ENCODE measurements at regions not wholly inside any gene's neighbourhood (a gene's known extent, or its start where the extent isn't known, plus 50 kb on each side); places are given as distances from the start of the nearest gene placed in this dataset.

- ATAC-seq = no peak
These were observed 252.2 kb upstream of the MTNR1B start for GRCh38 chr11:92717240-92717639.

- ATAC-seq = no peak
These were observed 249.1 kb upstream of the MTNR1B start for GRCh38 chr11:92720385-92720784.

- no peak for ATAC-seq
These were observed 244.1 kb upstream of the MTNR1B start for GRCh38 chr11:92725352-92725751.

GRCh38 chr11:92727123-92727522 is 242.3 kb upstream of the MTNR1B start:
- ATAC-seq = no peak

DNA sequence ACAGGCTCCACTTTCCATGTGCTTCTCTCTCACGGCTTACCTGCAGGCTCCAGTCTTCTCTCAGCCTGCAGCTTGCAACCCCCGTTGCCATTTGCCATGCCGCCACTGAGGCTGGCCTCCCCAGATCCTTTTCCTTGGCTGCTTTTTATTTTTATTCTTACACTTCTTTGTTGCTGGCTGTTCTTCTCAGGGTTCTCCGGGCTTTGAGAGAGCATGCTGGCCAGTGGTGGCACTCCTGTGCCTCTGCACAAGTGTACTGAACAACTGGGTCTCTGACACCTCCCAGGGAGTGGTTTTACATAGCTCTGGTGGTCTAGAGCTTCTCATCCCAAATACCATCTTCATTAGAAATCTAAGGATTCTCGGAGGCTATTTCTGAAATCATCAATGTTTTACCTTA is 241.7 kb upstream of the MTNR1B start:
- no peak for ATAC-seq

DNA sequence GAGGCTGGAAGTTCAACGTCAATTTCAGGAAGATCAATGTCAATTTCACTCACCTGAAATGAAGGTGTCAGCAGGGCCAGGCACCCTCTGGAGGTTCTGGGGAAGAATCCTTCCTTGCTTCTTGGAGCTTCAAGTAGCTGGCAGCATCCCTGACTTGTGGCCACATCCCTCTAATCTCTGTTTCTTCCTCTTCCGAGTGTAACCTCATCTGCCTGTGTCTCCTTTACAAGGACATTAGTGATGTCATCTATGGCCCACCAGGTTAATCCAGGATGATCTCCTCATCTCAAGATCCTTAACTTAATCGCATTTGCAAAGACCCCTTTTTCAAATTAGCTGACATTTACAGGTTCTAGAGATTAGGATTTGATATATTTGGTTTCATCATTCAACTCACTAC is 240.8 kb upstream of the MTNR1B start:
- ATAC-seq = no peak

GRCh38 chr11:92735039-92735438 is 234.4 kb upstream of the MTNR1B start:
- ATAC-seq = no peak

- no peak for ATAC-seq
These were observed 231.2 kb upstream of the MTNR1B start for GRCh38 chr11:92738276-92738675.

DNA sequence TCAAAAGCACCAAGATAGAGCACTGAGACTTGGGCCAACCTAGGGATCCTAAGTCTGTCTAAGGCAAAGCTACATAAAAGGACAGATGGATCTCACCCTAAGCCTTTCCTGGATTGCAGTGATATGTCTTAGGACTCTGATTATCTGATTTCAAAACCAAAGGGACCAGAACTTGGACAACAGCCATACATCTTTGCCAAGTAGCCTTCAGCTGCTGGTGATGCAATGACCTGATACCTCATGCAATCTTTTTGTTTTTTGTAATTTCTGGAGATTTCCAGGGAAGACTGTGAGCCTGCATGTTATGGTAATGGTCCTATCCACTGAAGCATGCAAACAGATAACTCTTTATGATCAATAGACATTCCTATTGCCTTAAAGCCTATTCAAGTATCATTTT is 230.4 kb upstream of the MTNR1B start:
- no peak for ATAC-seq

GRCh38 chr11:92739491-92739890 is 230.0 kb upstream of the MTNR1B start:
- no peak for ATAC-seq

- ATAC-seq = no peak
These were observed 229.2 kb upstream of the MTNR1B start for GRCh38 chr11:92740276-92740675.

DNA sequence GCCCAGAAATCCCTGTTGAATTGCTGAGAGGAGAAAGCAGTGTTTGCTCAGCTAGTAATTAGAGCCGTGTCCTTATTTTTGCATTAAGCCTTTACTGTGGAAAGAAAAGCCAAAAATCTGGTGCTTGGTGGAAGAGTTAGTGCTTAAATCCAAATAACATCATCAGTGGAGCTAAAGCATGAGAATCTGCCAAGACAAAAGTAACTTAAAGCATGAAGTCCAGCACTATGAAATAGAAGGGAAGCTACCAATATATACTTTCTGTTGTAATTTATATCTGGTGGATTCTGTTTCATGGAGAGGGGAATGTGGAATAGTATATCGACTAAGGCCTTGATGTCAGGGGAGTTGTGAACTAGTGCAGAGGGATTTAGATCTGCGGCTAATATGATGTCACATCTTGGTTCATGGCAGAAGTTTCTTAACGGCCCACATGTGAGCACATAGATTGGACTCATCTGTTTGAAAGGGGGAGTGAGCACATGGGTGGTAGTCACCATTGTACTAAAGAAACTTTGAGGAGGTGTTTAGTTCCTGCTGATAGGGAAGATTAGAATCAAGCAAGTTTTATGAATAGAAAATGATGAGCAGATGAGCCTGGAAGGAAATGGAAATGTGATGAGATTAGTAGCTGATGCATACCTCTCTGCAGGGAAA is 224.4 kb upstream of the MTNR1B start:
- no peak for ATAC-seq

- ATAC-seq = no peak
These were observed 218.7 kb upstream of the MTNR1B start for GRCh38 chr11:92750794-92751193.

DNA sequence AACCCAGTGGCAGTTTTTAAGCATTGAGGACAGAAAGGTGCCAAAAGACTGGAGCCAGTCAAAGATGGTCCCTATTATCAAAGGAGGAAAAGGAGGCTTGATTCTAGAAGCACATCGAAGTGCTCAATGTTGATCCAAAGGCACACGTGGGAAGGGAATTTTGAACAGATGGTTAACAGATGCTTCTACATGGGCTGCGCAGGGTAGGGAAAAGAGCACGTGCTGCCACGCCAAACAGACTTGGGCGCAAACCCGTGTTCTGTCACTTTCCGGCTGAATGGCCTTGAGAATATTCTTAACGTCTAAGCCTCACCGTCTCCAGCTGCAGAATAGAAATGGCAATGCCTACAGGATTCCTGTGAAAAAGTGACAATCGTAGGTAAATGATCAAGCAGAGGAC is 217.9 kb upstream of the MTNR1B start:
- no peak for ATAC-seq

DNA sequence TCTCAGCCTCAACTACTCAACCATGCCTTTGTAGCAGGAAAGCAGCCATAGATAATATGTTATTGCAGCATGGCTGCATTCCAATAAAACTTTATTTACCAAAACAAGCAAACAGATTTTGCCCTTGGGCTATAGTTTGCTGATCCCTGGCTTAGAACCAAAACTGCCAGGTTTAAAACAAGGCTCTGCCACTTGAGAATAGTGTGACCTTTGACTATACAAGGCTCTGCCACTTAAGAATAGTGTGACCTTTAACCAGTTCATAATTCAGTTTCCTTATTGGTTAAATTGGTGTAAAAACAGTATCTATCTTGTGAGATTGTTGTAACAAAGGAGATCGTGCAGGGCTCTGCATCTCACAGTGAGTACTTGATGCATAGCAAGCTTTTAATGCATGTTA is 217.3 kb upstream of the MTNR1B start:
- no peak for ATAC-seq

- no peak for ATAC-seq
These were observed 216.3 kb upstream of the MTNR1B start for GRCh38 chr11:92753161-92753560.

- ATAC-seq = no peak
These were observed 211.1 kb upstream of the MTNR1B start for GRCh38 chr11:92758241-92758780.

DNA sequence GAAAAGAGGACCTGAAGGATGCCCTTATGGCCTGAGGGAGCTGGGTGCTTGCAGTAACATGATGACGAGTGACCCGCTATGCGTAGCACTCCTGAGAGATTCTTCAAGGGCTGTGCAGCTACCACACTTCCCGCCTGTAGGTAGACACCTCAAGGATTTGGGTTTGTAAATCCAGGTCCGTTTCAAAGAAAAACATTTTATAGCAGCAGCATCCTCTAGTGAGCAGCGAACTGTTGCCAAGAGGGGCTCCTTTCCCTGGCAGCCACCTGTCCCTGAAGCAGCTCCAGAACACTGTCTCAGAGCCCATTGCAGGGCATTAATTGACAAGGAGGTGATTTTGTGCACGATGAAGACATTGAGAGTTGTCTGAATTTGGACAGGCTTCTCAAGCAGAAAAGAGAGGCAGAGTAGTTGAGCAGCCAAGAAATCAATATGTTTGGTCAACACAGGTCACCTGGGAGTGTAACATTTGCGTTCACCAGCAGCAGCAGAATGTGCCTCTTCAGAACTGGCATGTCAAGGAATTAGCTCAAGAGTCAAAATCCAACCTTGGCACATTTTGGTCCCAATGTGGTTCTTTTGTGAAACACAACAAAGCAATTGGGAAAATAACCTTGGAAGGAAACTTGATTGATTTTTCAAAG is 209.8 kb upstream of the MTNR1B start:
- no peak for ATAC-seq

DNA sequence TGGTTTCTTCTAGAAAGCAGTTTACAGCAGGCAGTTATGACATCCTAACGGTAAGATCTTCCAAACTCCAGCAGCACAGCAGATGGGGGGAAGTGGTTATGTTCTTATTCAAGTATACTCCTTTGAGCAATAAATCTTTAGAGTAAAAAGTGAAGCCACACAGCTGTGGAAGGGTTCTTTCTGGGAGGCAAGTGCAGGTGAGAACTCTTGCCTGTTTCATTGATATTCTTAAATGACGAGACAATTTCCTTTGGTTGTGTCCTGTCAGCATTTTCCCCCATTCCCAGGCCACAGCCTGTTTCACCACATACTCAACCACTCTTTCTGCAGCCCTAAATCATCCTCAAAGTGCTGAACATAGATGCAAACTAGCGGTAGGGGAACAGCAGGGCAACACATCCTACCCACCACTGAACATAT is 207.3 kb upstream of the MTNR1B start:
- ATAC-seq = no peak

GRCh38 chr11:92763336-92763735 is 206.1 kb upstream of the MTNR1B start:
- no peak for ATAC-seq

- ATAC-seq = no peak
These were observed 205.3 kb upstream of the MTNR1B start for GRCh38 chr11:92764128-92764527.

- no peak for ATAC-seq
These were observed 204.2 kb upstream of the MTNR1B start for GRCh38 chr11:92765082-92765840.

- no peak for ATAC-seq
These were observed 203.5 kb upstream of the MTNR1B start for GRCh38 chr11:92765965-92766371.

DNA sequence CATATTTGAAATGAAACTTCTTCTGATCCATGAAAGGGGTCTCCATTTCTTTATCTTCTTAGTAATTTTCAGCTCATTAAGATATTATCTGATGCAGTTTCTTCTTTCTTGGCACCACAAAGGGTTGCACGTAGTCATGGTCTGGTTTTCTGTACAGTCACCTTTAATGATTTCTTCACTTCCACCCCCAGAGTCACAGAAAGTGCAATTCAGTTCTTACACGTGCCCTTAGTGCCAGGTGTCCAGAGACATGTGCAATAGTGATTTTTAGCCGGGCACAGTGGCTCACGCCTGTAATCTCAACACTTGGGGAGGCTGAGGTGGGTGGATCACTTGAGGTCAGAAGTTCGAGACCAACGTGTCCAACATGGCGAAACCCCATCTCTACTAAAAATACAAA is 202.8 kb upstream of the MTNR1B start:
- no peak for ATAC-seq
